Mesenchymal stem cell (in vitro differentiated cells and primary cell): ENCODE measurements at regions not wholly inside any gene's neighbourhood (a gene's known extent, or its start where the extent isn't known, plus 50 kb on each side); places are given as distances from the start of the nearest gene placed in this dataset.

ENCODE experiments used
- DNase-seq: peaks from one replicate; pipeline ENCODE4 v3.0.0-alpha.2; 2013
- H2AFZ ChIP-seq: one replicate; pipeline ENCODE4 v1.6.1; 2013; ENCODE audit warnings: low read depth, mild to moderate bottlenecking, control low read depth, inconsistent platforms, low read length, moderate library complexity
- H2AK5ac ChIP-seq: 2 replicates; pipeline ENCODE4 v1.6.1; 2013; ENCODE audit warnings: low read length, moderate library complexity, mild to moderate bottlenecking, inconsistent platforms; ENCODE audit not compliant: severe bottlenecking
- H2BK120ac ChIP-seq: one replicate; pipeline ENCODE4 v1.6.1; 2013; ENCODE audit warnings: low read depth, mild to moderate bottlenecking, inconsistent platforms, low read length, moderate library complexity
- H2BK12ac ChIP-seq, 2 experiments: one replicate each; pipeline ENCODE4 v1.6.1; 2013; ENCODE audit warnings: inconsistent platforms in 2 of 2, low read length in 2 of 2, mild to moderate bottlenecking in 2 of 2, moderate library complexity in 2 of 2, control low read depth in 1 of 2
- H2BK15ac ChIP-seq: one replicate; pipeline ENCODE4 v1.6.1; 2013; ENCODE audit warnings: mild to moderate bottlenecking, low read depth, inconsistent platforms; ENCODE audit not compliant: poor library complexity, severe bottlenecking
- H2BK5ac ChIP-seq: 2 replicates; pipeline ENCODE4 v1.6.1; 2013; ENCODE audit warnings: low read depth, mild to moderate bottlenecking, low read length, control low read depth, inconsistent platforms; ENCODE audit not compliant: poor library complexity, severe bottlenecking
- H3K14ac ChIP-seq, 2 experiments: one replicate each; pipeline ENCODE4 v1.6.1; 2013; ENCODE audit warnings: inconsistent platforms in 2 of 2, low read length in 2 of 2, control low read depth in 1 of 2, mild to moderate bottlenecking in 1 of 2, moderate library complexity in 1 of 2
- H3K18ac ChIP-seq, 2 experiments: one replicate each; pipeline ENCODE4 v1.6.1; 2013; ENCODE audit warnings: inconsistent platforms in 2 of 2, low read length in 2 of 2, control low read depth in 1 of 2, low read depth in 1 of 2, mild to moderate bottlenecking in 1 of 2
- H3K23ac ChIP-seq, 2 experiments: one replicate each; pipeline ENCODE4 v1.6.1; 2013; ENCODE audit warnings: inconsistent platforms in 2 of 2, low read length in 2 of 2, mild to moderate bottlenecking in 2 of 2, moderate library complexity in 2 of 2, control low read depth in 1 of 2
- H3K27ac ChIP-seq: 2 replicates; pipeline ENCODE4 v1.5.1; 2013; ENCODE audit warnings: mild to moderate bottlenecking, moderate library complexity, low read length, control low read depth, inconsistent platforms; ENCODE audit not compliant: poor library complexity, severe bottlenecking
- H3K27me3 ChIP-seq, 2 experiments: 2 replicates each; pipeline versions ENCODE4 v1.6.1 to v1.7.0; 2013; ENCODE audit warnings: low read length in 2 of 2, mild to moderate bottlenecking in 2 of 2, moderate library complexity in 2 of 2, control low read depth in 1 of 2, inconsistent platforms in 1 of 2; ENCODE audit not compliant: control insufficient read depth in 1 of 2, insufficient read depth in 1 of 2
- H3K36me3 ChIP-seq, 2 experiments: 2 replicates each; pipeline versions ENCODE4 v1.6.1 to v1.7.0; 2013; ENCODE audit warnings: low read length in 2 of 2, control low read depth in 1 of 2, inconsistent platforms in 1 of 2, low read depth in 1 of 2, mild to moderate bottlenecking in 1 of 2; ENCODE audit not compliant: insufficient read depth in 2 of 2, control insufficient read depth in 1 of 2
- H3K4ac ChIP-seq, 2 experiments: one replicate each; pipeline ENCODE4 v1.6.1; 2013; ENCODE audit warnings: inconsistent platforms in 2 of 2, low read length in 2 of 2, mild to moderate bottlenecking in 2 of 2, moderate library complexity in 2 of 2, control low read depth in 1 of 2, low read depth in 1 of 2
- H3K4me1 ChIP-seq: 2 replicates; pipeline ENCODE4 v1.6.1; 2013; ENCODE audit warnings: low read depth, low read length, control low read depth; ENCODE audit not compliant: control insufficient read depth, insufficient read depth
- H3K4me2 ChIP-seq: 2 replicates; pipeline ENCODE4 v1.6.1; 2013; ENCODE audit warnings: low read length, mild to moderate bottlenecking, inconsistent platforms; ENCODE audit not compliant: poor library complexity, severe bottlenecking
- H3K4me3 ChIP-seq, 2 experiments: 2 replicates each; pipeline versions ENCODE4 v1.5.1 to v1.7.0; 2013; ENCODE audit warnings: low read length in 2 of 2, mild to moderate bottlenecking in 2 of 2, control low read depth in 1 of 2, low read depth in 1 of 2; ENCODE audit not compliant: insufficient read depth in 1 of 2
- H3K79me1 ChIP-seq: replicated peaks from 2 replicates; pipeline ENCODE4 v1.6.1; 2013; ENCODE audit warnings: mild to moderate bottlenecking, control low read depth, low read length, inconsistent platforms; ENCODE audit not compliant: poor library complexity, severe bottlenecking
- H3K9ac ChIP-seq: 2 replicates; pipeline ENCODE4 v1.7.0; 2013; ENCODE audit warnings: mild to moderate bottlenecking, low read length, moderate library complexity
- H3K9me3 ChIP-seq: 2 replicates; pipeline ENCODE4 v1.7.0; 2013; ENCODE audit warnings: mild to moderate bottlenecking, low read length; ENCODE audit not compliant: control insufficient read depth
- H4K8ac ChIP-seq: one replicate; pipeline ENCODE4 v1.6.1; 2013; ENCODE audit warnings: inconsistent platforms, mild to moderate bottlenecking, low read length, moderate library complexity
- H4K91ac ChIP-seq: one replicate; pipeline ENCODE4 v1.6.1; 2013; ENCODE audit warnings: mild to moderate bottlenecking, low read length, inconsistent platforms
- WGBS: methylation state at CpG from one replicate; pipeline ENCODE4 v1.1.7; 2013; ENCODE audit warnings: mixed read lengths; 5-methylcytosine and 5-hydroxymethylcytosine counted together

DNA sequence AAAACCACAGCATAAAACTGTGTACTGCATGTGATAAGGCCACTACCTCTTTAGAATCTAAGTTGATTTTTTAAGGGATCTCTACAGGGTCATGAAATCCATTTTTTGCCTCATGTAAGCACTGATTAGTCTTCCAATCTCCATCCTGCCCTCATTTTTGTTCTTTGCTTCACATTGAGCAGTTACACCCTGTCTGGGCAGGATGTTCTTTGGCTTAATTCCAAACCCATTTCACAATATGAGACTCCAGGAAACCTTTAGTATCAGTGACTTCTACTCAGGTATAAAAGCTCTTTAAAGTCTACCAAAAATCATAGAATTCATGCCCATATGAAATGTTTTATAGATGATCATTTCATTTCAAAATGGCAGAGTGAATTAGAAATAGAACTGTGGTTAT lies 592.6 kb downstream of the TBC1D4 start:
- Histone ChIP-seq H3K4me1 (no peaks in the 10 kb centered on the region), H3K27me3 (no peaks in the 10 kb centered on the region), H3K36me3 (no peaks in the 10 kb centered on the region), H3K18ac (no peak overlapping the region), H3K4me2 (no peak overlapping the region), H3K4ac (no peak overlapping the region), H2AFZ (no peak overlapping the region), H3K23ac (no peak overlapping the region), H3K14ac (no peak overlapping the region), H3K27ac (no peak overlapping the region), H2BK12ac (no peak overlapping the region), H3K9ac (no peak overlapping the region), H3K79me1 (no peaks in the 10 kb centered on the region), H3K4me3 (no peak overlapping the region), H2BK15ac (no peak overlapping the region), H2BK120ac (no peak overlapping the region), H4K91ac (no peak overlapping the region), H3K9me3 (no peaks in the 10 kb centered on the region), H2BK5ac (no peak overlapping the region), H2AK5ac (no peak overlapping the region), H4K8ac (no peak overlapping the region)
- peak; percentile 36 for DNase-seq

DNA sequence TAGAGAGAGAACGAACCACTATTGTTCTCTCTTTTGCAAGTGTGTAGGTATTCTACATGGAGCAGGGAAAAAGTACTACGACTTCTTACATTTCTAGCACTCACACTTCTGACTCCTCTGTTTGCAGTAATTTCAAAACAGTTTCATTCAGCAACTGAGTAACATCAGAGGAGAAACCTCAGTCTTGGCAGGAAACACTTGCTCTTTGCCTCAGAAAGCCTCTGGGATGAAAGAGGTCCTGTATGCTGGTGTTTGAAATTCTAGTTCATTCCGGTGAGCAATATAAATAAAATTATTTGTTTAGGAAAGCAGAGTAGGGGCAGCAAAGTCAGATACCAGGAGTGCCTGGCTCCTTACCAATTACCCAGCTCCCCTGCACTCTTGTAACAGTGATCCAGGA lies 595.5 kb downstream of the TBC1D4 start:
- H2BK15ac ChIP-seq = no peak overlapping the region
- WGBS = 54% methylated on average over 2 of the region's 3 CpGs
- H4K8ac ChIP-seq = no peak overlapping the region
- no peak overlapping the region for H2BK12ac ChIP-seq
- no peak overlapping the region for H4K91ac ChIP-seq
- no peaks in the 10 kb centered on the region for H3K4me1 ChIP-seq
- no peak overlapping the region for H2BK120ac ChIP-seq
- H3K9ac ChIP-seq = peak overlapping the region; percentile 45
- no peak overlapping the region for H2BK5ac ChIP-seq
- H2AK5ac ChIP-seq = no peak overlapping the region
- no peak overlapping the region for H3K27ac ChIP-seq
- no peak overlapping the region for H2AFZ ChIP-seq
- no peak overlapping the region for H3K18ac ChIP-seq
- H3K79me1 ChIP-seq = no peaks in the 10 kb centered on the region
- H3K9me3 ChIP-seq = no peaks in the 10 kb centered on the region
- no peak overlapping the region for H3K23ac ChIP-seq
- H3K4ac ChIP-seq = no peak overlapping the region
- no peak overlapping the region for H3K4me2 ChIP-seq
- no peak overlapping the region for H3K4me3 ChIP-seq
- H3K27me3 ChIP-seq = no peaks in the 10 kb centered on the region
- peak; percentile 23 for DNase-seq
- H3K14ac ChIP-seq = no peak overlapping the region
- no peaks in the 10 kb centered on the region for H3K36me3 ChIP-seq

DNA sequence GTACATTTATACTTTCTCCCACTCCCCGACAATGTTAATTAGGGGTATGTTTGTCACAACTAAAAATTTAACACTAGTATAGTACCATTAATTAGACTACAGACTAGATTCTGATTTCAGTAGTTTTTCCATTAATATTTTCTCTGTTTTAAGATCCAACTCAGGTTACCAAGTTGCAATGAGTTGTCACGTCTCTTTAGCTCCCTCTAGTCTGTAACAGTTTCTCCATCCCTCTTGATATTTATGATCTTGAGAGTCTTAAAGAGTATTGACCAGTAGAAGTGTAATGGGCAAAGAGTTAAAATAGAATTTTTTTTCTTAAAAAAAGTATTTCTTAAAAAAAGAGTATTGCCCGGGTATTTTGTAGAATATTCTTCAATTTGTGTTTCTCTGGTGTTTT lies 598.1 kb downstream of the TBC1D4 start:
- no peaks in the 10 kb centered on the region for H3K79me1 ChIP-seq
- no peak overlapping the region for H3K4ac ChIP-seq
- no peak overlapping the region for H2BK12ac ChIP-seq
- H2BK15ac ChIP-seq = no peak overlapping the region
- no peak overlapping the region for H2AFZ ChIP-seq
- no peak overlapping the region for H3K18ac ChIP-seq
- H3K9me3 ChIP-seq = peaks cover 3% of the 10 kb centered on the region
- H3K4me1 ChIP-seq = no peaks in the 10 kb centered on the region
- no peak overlapping the region for H3K27ac ChIP-seq
- H2BK120ac ChIP-seq = no peak overlapping the region
- no peak overlapping the region for H4K91ac ChIP-seq
- no peaks in the 10 kb centered on the region for H3K36me3 ChIP-seq
- no peak overlapping the region for H4K8ac ChIP-seq
- no peak overlapping the region for H2AK5ac ChIP-seq
- no peak for DNase-seq
- H3K27me3 ChIP-seq = no peaks in the 10 kb centered on the region
- H3K4me3 ChIP-seq = no peak overlapping the region
- no peak overlapping the region for H3K23ac ChIP-seq
- WGBS = no CpG with 5 or more reads among the region's 3 CpGs
- no peak overlapping the region for H2BK5ac ChIP-seq
- H3K9ac ChIP-seq = no peak overlapping the region
- H3K14ac ChIP-seq = no peak overlapping the region
- no peak overlapping the region for H3K4me2 ChIP-seq

DNA sequence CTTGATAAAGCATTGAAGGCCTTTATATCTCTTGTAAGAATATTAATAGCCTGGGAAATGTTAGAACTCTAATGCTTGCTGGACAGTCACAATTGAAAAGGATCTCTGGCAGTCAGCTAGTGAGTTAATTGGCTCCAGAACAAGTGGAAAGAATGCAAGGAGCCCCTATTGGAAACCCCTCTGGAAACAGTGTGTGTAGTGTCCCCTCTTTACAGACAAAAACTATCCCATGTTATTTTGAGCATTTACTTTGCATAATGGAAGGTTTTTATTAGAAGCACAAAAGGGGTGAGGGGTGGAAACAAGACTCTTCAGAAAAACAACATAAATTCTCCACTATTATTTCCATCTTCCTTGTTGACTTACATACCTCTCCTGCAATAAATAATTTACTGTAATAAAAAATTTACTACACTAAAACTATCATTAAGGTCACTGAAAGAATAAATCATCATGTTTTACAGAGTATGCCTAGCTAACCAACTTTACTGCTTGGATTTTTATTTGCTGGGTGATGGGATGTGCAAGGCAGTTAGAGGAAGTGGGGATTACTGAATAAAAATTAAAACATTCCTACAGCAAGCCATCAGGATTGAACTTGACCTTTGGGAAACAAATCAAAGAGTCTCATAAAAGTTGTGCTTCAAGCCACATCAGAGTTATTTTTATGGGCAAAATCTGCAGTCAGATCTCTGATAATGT lies 610.4 kb downstream of the TBC1D4 start:
- no peaks in the 10 kb centered on the region for H3K27me3 ChIP-seq

More for the DNA sequence above, 610.4 kb downstream of the TBC1D4 start:
- H3K4me1 ChIP-seq = no peaks in the 10 kb centered on the region
- H3K9ac ChIP-seq = no peak overlapping the region
- H3K36me3 ChIP-seq = no peaks in the 10 kb centered on the region
- no peak overlapping the region for H4K91ac ChIP-seq
- no peak for DNase-seq
- no peak overlapping the region for H3K14ac ChIP-seq
- no peak overlapping the region for H2AK5ac ChIP-seq
- no peak overlapping the region for H3K4me3 ChIP-seq
- no peak overlapping the region for H3K18ac ChIP-seq
- H3K27ac ChIP-seq = no peak overlapping the region
- H2AFZ ChIP-seq = no peak overlapping the region
- H3K9me3 ChIP-seq = peaks cover 11% of the 10 kb centered on the region
- no peak overlapping the region for H2BK5ac ChIP-seq
- H3K23ac ChIP-seq = no peak overlapping the region
- H2BK12ac ChIP-seq = no peak overlapping the region
- no peaks in the 10 kb centered on the region for H3K79me1 ChIP-seq
- H2BK15ac ChIP-seq = no peak overlapping the region
- H2BK120ac ChIP-seq = no peak overlapping the region
- no peak overlapping the region for H4K8ac ChIP-seq
- H3K4ac ChIP-seq = no peak overlapping the region
- H3K4me2 ChIP-seq = no peak overlapping the region
